ENCODE measurements at regions not wholly inside any gene's neighbourhood (a gene's known extent, or its start where the extent isn't known, plus 50 kb on each side); places are given as distances from the start of the nearest gene placed in this dataset.

- TF ChIP-seq CTCF (conservative IDR thresholded peaks at IDR 0.05; ENCODE audit: low read length) (no peak), EZH2phosphoT487 (IDR thresholded peaks at IDR 0.05; ENCODE audit: borderline replicate concordance, low read depth, low read length) (no peak)
Measured at GRCh38 chr5:30197662-30198061, 995.8 kb upstream of the CDH6 start.

Data from OCI-LY7 (cell line).